Tibial nerve (tissue), 4 donors: ENCODE measurements at regions not wholly inside any gene's neighbourhood (a gene's known extent, or its start where the extent isn't known, plus 50 kb on each side); places are given as distances from the start of the nearest gene placed in this dataset.
"Not testable (repeated sequence)": the region's sequence is repeated elsewhere in the genome, so short reads cannot be mapped to it uniquely, and the experiment has no call there.

Experiments used
- DNase-seq, 2 donors: peaks; one replicate each; pipeline ENCODE4 v3.0.0-alpha.2; 2019; ENCODE audit warnings: low spot score in 2 of 2
- H3K27ac ChIP-seq, 4 donors: fragments of 200-600 bp; sonication (generic) in 3 of 4; one replicate each; pipeline ENCODE4 v1.5.1; 2017 to 2019; ENCODE audit warnings: mild to moderate bottlenecking in 1 of 4
- H3K27me3 ChIP-seq, 2 donors: fragments of 200-600 bp; sonication (generic) in 1 of 2; one replicate each; pipeline versions ENCODE4 v1.5.1 to v1.6.0; 2017 to 2019
- H3K36me3 ChIP-seq, 3 donors: fragments of 200-600 bp; sonication (generic); one replicate each; pipeline ENCODE4 v1.5.1; 2018 to 2019
- H3K4me1 ChIP-seq, 4 donors: fragments of 200-600 bp; sonication (generic) in 3 of 4; one replicate each; pipeline ENCODE4 v1.5.1; 2017 to 2019
- H3K4me3 ChIP-seq, 4 donors: fragments of 200-600 bp; sonication (generic) in 3 of 4; one replicate each; pipeline ENCODE4 v1.5.1; 2017 to 2019; ENCODE audit warnings: mild to moderate bottlenecking in 1 of 4, moderate library complexity in 1 of 4
- H3K9me3 ChIP-seq, 4 donors: fragments of 200-600 bp; sonication (generic) in 3 of 4; one replicate each; pipeline ENCODE4 v1.5.1; 2017 to 2019
- CTCF ChIP-seq, 5 experiments: fragments of 200-600 bp in 3 of 5; fragments of 450-650 bp in 2 of 5; sonication (generic) in 3 of 5; IDR thresholded peaks; one replicate each; pipeline ENCODE4 v1.5.1; 2016 to 2019; ENCODE audit warnings: antibody characterized with exemption in 5 of 5, mild to moderate bottlenecking in 3 of 5, moderate library complexity in 2 of 5
- EP300 ChIP-seq, 2 donors: sonication (generic); formaldehyde crosslinking; IDR thresholded peaks; one replicate each; pipeline ENCODE4 v1.6.1; 2017; ENCODE audit warnings: antibody characterized with exemption in 2 of 2, mild to moderate bottlenecking in 1 of 2
- POLR2A ChIP-seq, 2 donors: fragments of 450-650 bp; IDR thresholded peaks; one replicate each; pipeline ENCODE4 v1.6.1; 2017; ENCODE audit warnings: antibody characterized with exemption in 2 of 2, mild to moderate bottlenecking in 2 of 2, moderate library complexity in 2 of 2
- WGBS, 2 donors: methylation state at CpG; one replicate each; pipeline ENCODE4 v1.1.5; 2018; 5-methylcytosine and 5-hydroxymethylcytosine counted together

DNA sequence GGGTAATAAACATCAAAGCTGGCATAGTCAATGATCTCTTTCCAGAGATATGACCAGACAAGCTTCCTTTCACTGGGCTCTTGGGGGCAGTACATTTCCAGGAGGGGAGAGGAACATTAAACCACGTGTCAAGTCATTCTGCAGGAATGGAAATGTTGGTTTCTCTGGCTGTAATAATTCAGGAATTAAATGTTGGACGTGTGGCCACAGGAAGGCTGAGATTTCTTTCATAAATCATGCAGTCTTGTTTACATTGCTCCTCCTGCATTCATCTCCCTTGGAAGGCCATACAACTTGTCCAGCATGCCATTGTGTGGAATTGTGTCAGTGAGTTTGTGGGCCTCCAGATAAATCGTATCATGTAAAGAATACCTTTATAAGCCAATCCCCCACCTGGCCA, 259.2 kb downstream of the ADGRL2 start:
- WGBS, 2 donors, result 32 to 35% methylated on average over 3 of the region's 3 CpGs
- no peak overlapping the region for H3K27ac ChIP-seq
- peaks cover 0 to 4% (median 0%) of the 10 kb centered on the region in 4 donors for H3K9me3 ChIP-seq
- no peak for DNase-seq
- H3K36me3 ChIP-seq, result no peaks in the 10 kb centered on the region
- H3K4me3 ChIP-seq, result no peak overlapping the region
- TF ChIP-seq CTCF (IDR thresholded peaks at IDR 0.05) (no peak), POLR2A (IDR thresholded peaks at IDR 0.05) (no peak), EP300 (IDR thresholded peaks at IDR 0.05) (no peak)
- H3K27me3 ChIP-seq, result no peaks in the 10 kb centered on the region
- no peaks in the 10 kb centered on the region for H3K4me1 ChIP-seq

DNA sequence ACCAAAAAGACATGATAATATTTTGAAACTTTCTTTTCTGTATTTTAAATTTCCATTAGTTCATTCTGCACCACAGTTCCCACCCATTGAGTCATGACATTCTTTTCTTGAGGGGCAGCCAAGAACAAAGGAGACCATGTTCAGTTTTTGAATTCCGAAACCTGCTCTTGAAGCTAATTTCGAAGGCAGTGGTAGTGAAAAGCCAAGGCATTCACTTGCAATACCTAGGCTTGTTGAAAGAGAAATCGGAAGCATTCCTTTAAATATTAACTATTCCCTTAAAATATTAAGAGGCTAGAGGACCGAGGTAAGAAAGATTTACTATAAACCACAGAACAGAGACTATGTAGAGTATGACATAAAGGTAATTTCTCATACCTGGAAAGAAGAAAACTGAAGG, 256.3 kb downstream of the ADGRL2 start:
- no peaks in the 10 kb centered on the region for H3K27me3 ChIP-seq
- DNase-seq, result no peak
- H3K27ac ChIP-seq, result no peak overlapping the region
- TF ChIP-seq CTCF (IDR thresholded peaks at IDR 0.05) (no peak), EP300 (IDR thresholded peaks at IDR 0.05) (no peak), POLR2A (IDR thresholded peaks at IDR 0.05) (no peak)
- H3K9me3 ChIP-seq, result peaks cover 0 to 4% (median 0%) of the 10 kb centered on the region in 4 donors
- 90% methylated on average over 4 of the region's 4 CpGs for WGBS, 2 donors
- no peaks in the 10 kb centered on the region for H3K36me3 ChIP-seq
- H3K4me1 ChIP-seq, result no peaks in the 10 kb centered on the region
- H3K4me3 ChIP-seq, result no peak overlapping the region

DNA sequence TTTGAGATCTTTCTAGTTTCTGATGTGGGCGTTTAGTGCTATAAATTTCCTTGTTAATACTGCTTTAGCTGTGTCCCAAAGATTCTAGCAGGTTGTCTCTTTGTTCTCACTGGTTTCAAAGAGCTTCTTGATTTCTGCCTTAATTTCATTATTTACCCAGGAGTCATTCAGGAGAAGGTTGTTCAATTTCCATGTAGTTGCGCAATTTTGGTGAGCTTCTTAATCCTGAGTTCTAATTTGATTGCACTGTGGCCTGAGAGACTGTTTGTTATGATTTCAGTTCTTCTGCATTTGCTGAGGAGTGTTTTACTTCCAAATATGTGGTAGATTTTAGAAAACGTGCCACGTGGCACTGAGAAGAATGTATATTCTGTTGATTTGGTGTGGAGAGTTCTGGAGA, 254.6 kb downstream of the ADGRL2 start:
- not testable (repeated sequence) for H3K27me3 ChIP-seq, H3K27ac ChIP-seq, H3K36me3 ChIP-seq, H3K9me3 ChIP-seq, DNase-seq, H3K4me1 ChIP-seq, H3K4me3 ChIP-seq
- WGBS, 2 donors, result 91 to 93% methylated on average over 4 of the region's 4 CpGs

- TF ChIP-seq CTCF (IDR thresholded peaks at IDR 0.05) (no peak), POLR2A (IDR thresholded peaks at IDR 0.05) (no peak), EP300 (IDR thresholded peaks at IDR 0.05) (no peak)
- Histone ChIP-seq H3K27ac (no peak overlapping the region), H3K4me1 (no peaks in the 10 kb centered on the region), H3K4me3 (no peak overlapping the region), H3K36me3 (no peaks in the 10 kb centered on the region), H3K9me3 (peaks cover 0 to 4% (median 0%) of the 10 kb centered on the region in 4 donors), H3K27me3 (no peaks in the 10 kb centered on the region)
- no peak for DNase-seq
- whole genome bisulfite sequencing, 2 donors, result 77 to 90% methylated on average over 1 of the region's 1 CpG
Observed at GRCh38 chr1:82052563-82052962, 251.8 kb downstream of the ADGRL2 start.

DNA sequence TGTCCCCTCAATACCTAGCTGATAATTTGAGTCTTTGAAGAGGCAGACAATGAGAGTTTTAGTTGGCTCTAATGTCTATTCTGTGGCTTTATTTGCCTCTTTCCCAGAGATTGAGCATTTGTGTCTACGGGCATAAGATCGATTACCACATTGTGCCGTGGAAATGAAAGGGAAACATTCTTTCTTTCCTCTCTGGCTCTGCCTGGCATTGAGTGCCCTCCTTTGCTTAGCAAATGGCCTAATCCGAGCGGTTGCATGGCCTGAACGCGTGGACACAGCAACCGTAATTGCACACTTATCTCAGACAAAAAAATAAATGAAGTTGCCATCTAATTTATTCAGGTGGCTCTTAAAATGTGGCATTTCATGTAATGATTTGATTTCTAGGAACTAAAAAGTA, 247.9 kb downstream of the ADGRL2 start:
- 84 to 86% methylated on average over 8 of the region's 8 CpGs for WGBS, 2 donors

More for the DNA sequence above, 247.9 kb downstream of the ADGRL2 start:
- no peak for TF ChIP-seq EP300 (IDR thresholded peaks at IDR 0.05)
- TF ChIP-seq POLR2A (IDR thresholded peaks at IDR 0.05), result no peak
- no peak for TF ChIP-seq CTCF (IDR thresholded peaks at IDR 0.05)
- H3K4me1 ChIP-seq, result no peaks in the 10 kb centered on the region
- no peaks in the 10 kb centered on the region for H3K36me3 ChIP-seq
- no peak for DNase-seq
- H3K27me3 ChIP-seq, result no peaks in the 10 kb centered on the region
- no peak overlapping the region for H3K4me3 ChIP-seq
- no peak overlapping the region for H3K27ac ChIP-seq
- H3K9me3 ChIP-seq, result no peaks in the 10 kb centered on the region
